Nucleus accumbens (tissue), 56 donors: ENCODE measurements at regions not wholly inside any gene's neighbourhood (a gene's known extent, or its start where the extent isn't known, plus 50 kb on each side); places are given as distances from the start of the nearest gene placed in this dataset.
"Not testable (repeated sequence)": the region's sequence is repeated elsewhere in the genome, so short reads cannot be mapped to it uniquely, and the experiment has no call there.

Source experiments
- DNase-seq, 56 donors: peaks; one replicate each; lab custom pipeline; 2025; lab: John Stamatoyannopoulos, UW

GRCh38 chr7:35853194-35853593, 52.3 kb downstream of the SEPTIN7 start:
- DNase-seq, result not testable (repeated sequence)

- peak in 28 of 56 donors; percentile 2 to 59 (median 19) for DNase-seq
These were observed 53.5 kb downstream of the SEPTIN7 start for GRCh38 chr7:35854311-35854710.

GRCh38 chr7:35856175-35856574, 55.3 kb downstream of the SEPTIN7 start:
- no peak for DNase-seq

GRCh38 chr7:35860664-35861063, 59.8 kb downstream of the SEPTIN7 start:
- no peak for DNase-seq

DNA sequence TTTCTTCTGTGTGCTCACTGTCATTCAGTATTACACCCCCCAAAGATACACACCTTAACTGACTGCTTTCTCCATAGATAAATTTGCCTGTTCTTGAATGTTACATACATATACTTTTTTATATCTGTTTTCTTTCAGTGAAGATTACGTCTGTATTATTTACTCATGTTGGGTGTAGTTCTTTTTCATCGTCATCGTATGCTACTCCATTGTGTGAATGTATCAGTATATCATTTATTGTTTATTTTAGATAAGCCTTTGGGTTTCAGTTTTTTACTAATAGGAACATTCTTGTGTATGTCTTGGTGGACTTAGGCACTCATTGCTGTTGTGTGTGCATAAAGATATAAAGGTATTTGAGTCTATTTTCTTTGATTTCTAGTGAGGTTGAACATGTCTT, 64.4 kb downstream of the SEPTIN7 start:
- no peak for DNase-seq

DNA sequence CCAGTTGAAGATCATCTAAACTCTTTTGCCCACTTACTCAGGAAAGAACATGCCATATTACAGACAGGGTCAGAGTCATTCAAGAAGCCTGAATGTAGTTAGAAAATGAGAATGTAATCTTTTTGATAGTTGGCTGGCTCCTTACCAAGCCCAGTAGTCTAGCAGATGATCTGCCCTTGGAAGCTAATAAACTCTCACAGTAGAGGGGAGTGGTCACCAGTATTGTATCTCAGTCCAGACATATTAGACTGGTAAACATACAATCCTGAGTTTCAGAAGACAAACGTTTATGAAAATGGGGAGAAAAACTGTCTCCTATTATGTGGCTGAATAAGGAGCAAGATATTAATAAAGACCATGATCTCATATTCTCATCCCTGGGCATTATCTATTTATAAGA, 65.3 kb downstream of the SEPTIN7 start:
- DNase-seq, result no peak

DNA sequence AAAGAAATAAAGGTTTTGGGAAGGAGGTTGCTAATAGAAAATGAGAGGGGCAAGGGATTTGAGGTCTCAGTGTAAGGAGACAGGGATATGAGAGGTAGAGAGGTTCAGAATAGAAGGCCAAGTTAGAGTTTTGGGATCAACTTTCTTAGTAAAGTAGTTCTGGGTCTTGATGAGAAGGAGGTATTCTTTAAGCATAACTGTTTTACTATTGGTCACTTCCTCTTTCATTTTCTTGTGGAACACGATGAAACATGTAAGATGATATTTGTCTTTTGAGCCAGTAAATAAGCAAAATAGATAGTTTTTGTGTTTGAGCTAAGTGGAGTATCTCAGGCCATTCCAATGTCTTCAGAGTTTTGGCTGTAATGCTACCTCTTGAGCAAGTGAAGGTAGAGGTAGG, 68.3 kb downstream of the SEPTIN7 start:
- not testable (repeated sequence) for DNase-seq

GRCh38 chr7:35869810-35870209, 69.0 kb downstream of the SEPTIN7 start:
- DNase-seq, result no peak

DNA sequence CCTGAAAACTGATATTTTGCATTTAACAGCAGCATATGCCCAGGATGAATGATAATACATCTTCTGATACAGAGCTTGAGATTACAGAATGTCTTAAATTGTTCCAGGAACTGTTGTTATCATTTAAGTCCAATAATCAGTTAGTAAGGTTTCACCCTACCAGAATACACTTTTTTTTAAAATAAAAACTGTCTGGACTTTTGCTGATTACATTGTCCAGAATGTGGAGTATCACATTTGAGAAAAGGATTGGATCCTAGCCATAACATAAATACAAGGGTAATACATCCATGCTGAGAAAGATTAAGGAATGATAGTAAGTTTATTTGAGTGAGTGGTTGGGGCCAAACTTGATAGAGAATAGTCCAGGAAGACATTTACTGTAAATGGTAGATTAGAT, 71.0 kb downstream of the SEPTIN7 start:
- no peak for DNase-seq

DNA sequence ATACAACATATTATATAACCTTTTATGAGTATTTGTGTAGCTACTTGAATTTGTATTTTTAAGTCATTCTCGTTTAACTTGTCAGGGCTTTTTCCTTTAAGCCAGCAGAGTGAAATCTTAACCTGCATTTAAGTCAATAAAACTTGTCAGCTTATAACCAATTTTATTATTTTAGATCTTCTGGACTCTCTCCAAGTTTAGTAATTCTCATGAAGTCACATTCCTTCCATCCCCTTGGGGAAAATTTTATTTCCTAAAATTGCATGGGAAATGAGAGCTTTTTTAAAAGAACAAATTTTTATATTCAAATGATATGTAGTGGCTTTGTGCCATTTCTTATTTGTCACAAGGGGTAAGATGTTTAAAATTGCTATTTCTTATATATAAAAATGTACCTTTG, 74.0 kb downstream of the SEPTIN7 start:
- no peak for DNase-seq

GRCh38 chr7:35875292-35875691, 74.4 kb downstream of the SEPTIN7 start:
- no peak for DNase-seq

DNA sequence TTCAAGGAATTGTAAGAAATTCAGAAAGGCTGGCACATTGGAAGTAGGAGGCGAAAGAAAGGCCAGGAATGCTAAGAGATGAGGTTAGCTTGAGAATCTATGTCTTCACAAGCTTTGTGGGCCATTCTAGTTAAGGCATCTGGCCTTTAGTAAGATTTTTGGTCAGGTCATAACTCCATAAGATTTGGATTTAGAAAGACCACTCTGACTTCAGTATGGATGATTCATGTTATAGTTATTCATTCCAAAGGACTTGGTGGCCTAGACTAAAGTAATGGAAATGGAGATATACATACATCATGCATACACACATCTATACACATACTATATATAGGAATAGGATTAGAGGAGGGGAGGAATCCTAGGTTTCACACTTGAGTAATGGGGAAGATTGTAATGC, 77.5 kb downstream of the SEPTIN7 start:
- no peak for DNase-seq

- DNase-seq, result not testable (repeated sequence)
These were observed 86.6 kb downstream of the SEPTIN7 start for GRCh38 chr7:35887430-35887829.

DNA sequence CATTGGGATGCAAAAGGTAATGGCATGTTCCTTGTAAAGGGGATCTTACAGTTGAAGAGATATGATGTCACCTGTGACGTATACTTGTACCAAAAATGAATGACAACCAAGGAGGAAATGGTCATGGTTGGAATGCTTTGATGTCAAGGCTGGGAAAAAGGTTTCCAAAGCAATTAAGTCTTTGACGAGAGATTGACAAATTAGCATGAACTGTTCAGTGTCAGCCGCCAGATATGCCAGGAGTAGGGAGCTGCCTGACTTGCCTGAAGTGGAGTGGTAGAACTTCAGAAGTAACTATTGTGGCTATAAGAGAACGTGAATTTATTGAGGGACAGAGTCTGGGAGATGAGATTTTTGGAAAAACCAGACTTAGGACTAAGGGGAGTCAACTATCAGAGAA, 88.1 kb downstream of the SEPTIN7 start:
- no peak for DNase-seq

GRCh38 chr7:35889870-35890269, 89.0 kb downstream of the SEPTIN7 start:
- DNase-seq, result no peak

- no peak for DNase-seq
These were observed 90.4 kb downstream of the SEPTIN7 start for GRCh38 chr7:35891004-35891830.

DNA sequence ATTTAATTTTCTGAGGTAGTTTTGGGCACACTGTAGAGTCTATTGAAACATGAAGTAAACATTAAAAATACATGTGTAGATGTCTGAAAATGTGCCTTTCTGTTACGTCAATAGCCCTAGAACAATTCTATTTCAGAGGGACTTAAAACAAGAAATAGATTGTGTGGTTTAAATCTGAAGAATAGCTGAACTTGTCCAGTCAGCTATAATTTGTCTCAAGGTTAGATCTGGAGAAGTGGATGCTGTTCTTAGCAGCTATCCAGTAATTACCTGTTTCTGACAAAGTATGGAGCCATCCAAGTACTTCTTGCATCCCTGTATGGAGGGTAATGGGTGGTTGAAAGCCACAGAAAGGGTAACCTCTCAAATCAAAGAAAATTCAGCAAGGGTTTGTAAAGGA, 92.8 kb downstream of the SEPTIN7 start:
- DNase-seq, result no peak

DNA sequence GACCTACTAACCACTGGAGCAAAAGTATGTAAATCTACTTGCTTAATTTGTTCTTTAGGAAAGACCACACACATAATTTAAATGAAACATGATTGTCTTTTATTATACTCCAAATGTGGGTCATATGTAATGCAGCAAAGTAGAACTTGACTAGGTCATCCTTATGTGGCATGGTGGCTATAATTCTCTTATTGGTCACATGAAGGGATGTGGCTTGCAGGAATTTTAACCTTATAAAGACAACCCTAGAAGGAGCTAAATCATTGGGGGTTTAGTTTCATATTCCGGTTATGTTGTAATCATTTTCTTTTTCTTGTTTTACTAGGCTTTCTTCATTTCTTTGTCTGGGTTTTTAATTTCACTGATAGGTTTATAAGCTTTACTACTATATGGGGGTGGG, 93.9 kb downstream of the SEPTIN7 start:
- no peak for DNase-seq

GRCh38 chr7:35900651-35901050, 99.8 kb downstream of the SEPTIN7 start:
- no peak for DNase-seq

DNA sequence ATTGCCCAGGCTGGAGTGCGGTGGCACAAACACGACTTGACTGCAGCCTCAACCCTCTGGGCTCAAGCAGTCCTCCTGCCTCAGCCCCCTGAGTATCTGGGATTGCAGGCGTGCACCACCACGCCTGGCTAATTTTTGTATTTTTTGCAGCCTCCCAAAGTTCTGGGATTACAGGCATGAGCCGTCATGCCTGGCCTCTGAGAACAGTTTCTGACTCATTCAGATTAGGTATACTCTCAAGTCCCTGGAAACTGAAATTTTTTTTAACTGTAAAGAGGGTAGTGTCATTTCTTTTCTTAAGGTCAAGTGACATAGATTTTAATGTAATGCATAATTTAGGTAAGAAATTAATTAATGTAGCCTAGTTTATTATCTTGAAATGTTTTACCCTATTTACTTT, 104.7 kb downstream of the SEPTIN7 start:
- DNase-seq, result peak in 1 of 56 donors; percentile 6

- DNase-seq, result peak in 44 of 56 donors; percentile 3 to 83 (median 46)
These were observed 105.5 kb downstream of the SEPTIN7 start for GRCh38 chr7:35906191-35906908.
